Muscle of arm (tissue), 1 donor: ENCODE measurements at regions not wholly inside any gene's neighbourhood (a gene's known extent, or its start where the extent isn't known, plus 50 kb on each side); places are given as distances from the start of the nearest gene placed in this dataset.
"Not testable (repeated sequence)": the region's sequence is repeated elsewhere in the genome, so short reads cannot be mapped to it uniquely, and the experiment has no call there.

ENCODE experiments used
- DNase-seq: peaks from one replicate; pipeline ENCODE4 v3.0.0-alpha.2; 2013

DNA sequence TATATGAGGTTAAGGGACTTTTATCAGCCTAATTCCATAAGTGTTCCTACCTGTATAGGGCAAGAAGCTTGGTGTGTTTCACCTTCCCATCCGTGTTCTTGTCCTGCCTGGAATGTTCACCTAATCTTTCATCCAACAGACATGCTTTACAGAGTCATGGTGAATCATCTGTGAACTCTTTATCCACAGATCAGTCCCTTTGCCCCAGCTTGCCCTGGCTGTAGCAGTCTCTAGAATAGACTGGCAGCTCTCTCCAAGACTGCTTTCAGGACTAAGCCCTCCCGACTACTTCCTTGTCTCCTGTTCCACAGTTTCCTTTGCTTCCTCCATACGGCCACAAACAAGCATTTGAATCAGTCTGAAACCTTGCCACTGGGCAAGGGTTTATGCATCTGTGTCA lies 177.9 kb upstream of the IL15 start:
- DNase-seq, result no peak

DNA sequence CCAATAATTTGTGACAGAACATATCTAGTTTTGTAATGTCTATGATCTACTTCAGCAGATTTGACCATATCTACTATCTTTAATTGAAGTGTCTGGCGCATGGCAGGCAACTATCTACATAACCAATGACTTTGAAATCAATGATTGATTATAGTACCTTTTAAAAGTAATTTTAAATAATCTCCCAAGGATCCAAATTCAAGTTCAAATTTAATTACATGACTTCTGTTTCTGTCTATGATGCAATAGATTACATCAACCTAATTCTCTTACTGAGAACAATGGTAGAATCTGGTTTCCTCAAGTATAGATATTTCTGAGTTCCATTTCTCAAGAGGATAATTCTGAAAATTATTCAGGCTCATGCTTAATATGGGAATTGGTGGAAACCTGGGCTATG lies 177.4 kb upstream of the IL15 start:
- no peak for DNase-seq

DNA sequence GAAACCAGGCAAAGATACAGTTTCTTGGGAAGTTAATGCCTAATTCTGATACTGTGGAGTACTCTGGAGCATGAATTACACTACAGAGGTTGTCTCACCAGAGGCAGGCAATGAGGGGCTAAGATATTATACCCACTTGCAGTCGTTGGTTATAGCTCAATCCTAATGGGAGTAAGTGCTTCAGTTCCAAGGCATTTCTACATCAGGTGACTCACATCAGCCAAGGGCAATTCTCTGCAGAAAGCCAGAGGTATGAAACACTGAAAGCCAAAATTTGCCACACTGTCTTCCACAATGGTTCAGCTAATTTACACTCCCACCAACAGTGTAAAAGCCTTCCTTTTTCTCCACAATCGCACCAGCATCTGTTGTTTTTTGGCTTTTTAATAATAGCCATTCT lies 174.0 kb upstream of the IL15 start:
- no peak for DNase-seq

DNA sequence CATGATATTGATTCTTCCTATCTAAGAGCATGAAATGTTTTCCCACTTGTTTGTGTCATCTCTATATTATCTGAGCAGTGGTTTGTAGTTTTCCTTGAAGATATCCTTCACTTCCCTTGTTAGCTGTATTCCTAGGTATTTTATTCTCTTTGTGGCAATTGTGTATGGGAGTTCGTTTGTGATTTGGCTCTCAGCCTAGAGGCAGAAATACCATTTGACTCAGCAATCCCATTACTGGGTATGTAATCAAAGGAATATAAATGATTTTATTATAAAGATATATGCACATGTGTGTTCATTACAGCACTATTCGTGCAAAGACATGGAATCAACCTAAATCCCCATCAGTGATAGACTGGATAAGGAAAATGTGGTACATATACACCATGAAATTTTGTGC lies 172.7 kb upstream of the IL15 start:
- no peak for DNase-seq

DNA sequence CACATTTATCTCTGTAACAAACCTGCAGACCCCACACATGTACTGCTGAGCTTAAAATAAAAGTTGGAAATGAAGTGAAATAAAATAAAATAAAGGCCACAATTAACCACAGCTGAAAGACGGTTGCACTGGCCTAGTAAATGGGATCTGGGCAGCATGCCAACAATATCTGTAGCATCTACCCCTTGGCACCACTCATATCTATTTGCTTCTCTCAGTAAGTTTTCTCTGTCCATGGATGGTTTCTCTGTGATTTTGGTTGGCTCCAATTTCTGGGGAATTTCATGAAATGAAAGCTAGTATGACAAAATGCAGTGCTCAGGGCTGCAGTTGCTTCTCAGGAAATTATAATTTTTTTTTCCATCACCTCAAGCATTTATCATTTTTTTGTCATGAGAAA lies 172.0 kb upstream of the IL15 start:
- DNase-seq, result no peak

DNA sequence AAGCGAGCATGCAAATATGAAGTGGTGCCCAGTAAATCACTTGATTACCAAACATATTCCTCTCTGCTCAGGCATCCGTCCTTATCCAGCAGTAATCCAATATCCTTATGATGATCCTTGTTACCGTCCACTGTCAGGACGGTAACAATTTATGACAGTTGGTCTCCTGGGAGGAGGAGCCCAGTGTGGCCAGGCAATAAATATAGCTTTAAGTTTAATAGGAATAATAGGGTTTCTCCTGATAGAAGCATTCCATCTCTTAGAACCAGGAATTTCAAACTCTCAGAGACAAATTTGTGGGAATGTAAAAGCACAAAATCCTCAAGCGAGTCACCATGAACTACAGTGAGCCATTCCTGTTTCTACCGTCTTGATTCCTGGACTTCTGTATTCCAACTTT lies 171.2 kb upstream of the IL15 start:
- DNase-seq, result no peak

DNA sequence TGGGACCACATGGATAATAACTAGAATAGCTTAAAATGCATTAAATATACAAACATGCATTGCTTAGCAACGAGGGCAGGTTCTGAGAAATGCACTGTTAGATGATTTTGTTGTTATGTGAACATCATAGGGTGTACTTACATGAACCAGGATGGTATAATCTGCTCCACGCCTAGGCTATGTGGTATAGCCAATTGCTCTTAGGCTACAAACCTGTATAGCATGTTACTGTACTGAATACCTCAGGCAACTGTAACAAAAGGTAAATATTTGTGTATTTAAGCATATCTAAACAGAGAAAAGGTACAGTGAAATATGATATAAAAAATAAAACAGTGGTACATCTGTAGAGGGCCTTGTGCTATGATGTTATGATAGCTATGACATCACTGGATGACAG lies 169.2 kb upstream of the IL15 start:
- DNase-seq, result no peak

DNA sequence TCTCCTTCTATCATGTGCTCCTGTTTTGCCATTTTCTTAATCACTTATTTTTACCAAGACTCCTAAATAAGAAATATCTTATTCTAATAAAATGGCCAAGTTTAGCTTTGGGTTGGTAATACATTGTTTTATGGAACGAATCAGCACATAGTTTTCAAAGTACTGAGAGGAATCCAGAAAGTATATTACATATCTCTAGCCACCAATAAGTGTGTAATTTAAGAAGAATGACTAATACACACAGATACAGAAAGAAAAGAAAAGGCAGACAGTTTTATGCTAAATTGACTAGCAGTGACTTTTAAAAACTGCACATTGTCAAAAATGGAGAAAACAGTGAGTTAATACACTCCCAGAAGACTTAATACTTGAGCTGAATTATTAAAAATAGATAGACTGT lies 167.0 kb upstream of the IL15 start:
- DNase-seq, result no peak

DNA sequence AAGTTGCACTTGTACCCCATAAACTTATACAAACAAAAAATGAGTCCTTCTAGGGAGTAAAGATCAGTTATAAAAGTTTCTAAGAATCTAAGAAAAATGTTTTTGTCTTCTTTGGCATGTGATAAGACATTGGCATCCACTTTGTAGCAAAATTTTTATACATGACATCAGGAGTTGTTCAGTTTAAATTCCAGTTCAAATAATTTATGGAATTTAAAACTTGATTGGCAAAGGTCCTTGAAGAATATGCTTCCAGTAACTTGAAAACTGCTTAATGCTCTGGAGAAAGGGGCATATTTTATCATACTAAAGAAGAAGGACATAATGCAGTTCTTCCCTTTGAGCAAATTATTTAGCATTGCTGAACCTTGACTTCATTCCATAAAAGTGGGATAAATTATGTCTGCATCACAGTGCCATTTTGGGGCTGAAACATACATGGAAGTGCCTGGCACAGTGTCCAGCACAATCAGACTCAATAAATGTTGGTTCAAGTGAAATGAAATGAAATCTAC lies 163.3 kb upstream of the IL15 start:
- no peak for DNase-seq

DNA sequence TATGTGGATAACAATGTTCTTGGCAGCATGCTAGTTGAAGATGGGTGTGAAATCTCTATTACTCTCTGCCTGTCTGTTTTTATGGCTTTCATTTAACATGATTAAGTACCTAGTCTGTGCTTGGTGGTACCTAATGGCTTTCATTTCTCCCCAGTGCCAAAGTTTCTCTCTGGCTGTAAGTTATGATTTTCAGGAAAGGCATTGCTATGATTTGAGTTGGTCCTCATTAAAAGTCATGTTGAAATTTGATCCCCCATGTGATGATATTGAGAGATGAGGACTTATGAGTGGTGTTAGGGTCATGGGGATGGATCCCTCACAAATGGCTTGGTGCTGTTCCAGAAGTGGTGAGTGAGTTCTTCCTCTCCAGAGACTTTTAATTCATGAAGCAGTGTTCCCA lies 162.4 kb upstream of the IL15 start:
- DNase-seq, result no peak

DNA sequence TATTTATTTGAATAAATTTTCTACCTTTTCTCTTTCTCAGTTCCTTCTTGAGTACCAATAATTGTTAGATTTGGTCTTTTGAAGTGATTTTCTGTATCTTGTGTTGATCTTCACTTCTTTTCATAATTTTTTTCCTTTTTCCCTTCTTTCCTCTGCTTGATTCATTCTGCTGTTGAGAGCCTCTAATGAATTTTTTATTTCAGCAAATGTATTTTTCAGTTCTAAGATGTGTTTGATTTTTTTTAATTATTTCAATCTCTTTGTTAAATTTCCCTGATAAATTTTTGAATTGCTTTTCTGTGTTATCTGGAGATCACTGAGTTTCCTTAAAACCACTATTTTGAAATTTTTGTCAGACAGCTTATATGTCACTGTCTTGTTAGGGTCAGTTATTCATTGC lies 155.4 kb upstream of the IL15 start:
- DNase-seq, result no peak

DNA sequence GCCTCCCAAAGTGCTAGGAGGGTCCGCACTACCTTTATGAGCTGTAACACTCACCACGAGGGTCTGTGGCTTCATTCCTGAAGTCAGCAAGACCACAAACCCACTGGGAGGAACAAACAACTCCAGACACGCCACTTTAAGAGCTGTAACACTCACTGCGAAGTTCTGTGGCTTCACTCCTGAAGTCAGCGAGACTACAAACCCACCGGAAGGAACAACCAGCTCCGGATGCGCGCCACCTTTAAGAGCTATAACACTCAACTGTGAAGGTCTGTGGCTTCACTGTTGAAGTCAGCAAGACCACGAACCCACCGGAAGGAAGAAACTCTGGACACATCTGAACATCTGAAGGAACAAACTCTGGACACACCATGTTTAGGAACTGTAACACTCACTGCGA lies 152.1 kb upstream of the IL15 start:
- not testable (repeated sequence) for DNase-seq

DNA sequence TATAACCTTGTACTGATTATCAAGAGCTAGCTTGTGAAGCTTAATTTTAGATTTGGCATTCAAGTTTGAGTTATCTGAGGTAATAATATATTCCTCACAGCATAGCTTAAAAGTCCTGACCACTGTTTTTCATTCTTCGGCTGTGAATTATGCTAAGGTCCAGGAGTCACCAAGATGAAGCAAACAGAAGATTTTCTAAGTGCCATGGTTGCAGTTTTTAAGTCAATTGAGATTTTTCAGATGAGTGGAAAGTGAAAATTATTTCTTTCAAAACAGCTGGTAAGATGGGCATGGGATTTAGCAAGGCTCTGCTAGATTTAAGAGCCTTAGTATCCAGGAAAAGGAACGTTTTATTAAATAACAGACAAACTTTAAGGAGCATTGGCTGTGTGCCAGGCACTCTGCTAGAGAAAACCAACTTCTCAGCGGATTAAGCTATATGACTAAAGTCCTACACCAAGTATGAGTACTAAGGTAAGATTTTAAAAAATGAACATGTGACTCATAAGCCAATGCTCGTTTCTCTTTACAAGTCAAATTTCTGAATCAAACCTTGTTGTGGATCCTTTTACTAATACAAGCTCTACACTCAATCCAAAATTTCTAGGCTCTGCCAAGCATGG lies 149.9 kb upstream of the IL15 start:
- DNase-seq, result no peak

DNA sequence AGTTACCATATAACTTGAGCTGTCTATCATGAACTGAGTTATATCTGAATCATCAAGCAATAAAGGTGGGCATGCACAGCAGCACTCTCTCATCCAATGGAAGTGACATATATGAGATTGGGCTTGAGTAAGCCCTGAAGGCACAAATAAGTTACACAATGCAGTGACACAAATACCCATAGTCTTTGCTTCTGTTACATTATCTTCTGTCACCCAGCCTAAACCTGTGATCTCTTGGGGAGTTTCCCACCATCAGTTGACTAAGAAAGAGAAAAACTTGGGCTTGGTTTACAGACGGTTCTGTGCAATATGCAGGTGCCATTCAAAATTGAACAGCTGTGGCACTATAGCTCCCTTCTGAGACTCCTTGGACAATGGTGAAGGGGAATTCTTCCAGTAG lies 138.8 kb upstream of the IL15 start:
- no peak for DNase-seq

DNA sequence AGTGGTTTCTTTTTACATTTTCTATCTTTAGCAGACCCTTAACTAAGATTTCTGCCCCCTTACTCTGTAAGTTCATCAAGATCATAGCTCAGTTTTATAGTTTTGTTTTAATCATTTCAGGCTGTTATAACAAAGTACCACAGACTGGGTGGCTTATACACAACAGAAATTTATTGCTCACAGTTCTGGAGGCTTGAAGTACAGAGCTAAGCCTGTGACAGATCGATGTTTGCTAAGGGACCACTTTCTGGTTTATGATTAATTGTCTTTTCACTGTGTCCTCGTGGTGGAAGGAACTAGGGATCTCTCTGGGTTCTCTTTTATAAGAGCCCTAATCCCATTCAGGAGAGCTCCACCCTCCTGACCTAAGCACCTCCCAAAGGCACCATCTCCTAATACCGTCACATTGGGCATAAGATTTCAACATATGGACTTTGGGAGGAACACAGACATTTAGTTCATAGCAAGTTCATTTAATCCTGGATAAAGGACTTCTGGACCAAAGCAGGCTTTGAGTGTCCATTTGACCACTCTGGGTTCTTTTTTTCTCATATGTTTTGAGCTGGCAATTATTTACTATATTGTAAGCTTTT lies 137.0 kb upstream of the IL15 start:
- no peak for DNase-seq

DNA sequence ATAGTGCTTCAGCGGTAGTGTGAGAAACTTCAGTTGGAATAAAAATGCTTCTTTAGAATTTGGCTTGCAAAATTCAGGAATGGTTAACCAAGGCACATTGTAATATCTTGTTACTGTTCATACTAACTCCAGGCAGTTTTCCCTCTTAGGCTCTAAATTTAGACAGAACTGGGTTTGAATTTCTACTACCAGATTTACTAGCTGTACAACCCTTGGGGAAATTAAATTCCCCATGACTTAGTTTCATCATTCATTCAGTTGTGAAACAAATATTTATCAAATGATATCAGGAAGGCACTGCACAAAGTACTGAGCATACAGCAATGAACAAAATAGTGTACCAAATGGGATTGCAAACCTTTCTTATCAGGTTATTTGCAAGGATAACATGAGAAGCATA lies 135.0 kb upstream of the IL15 start:
- no peak for DNase-seq

DNA sequence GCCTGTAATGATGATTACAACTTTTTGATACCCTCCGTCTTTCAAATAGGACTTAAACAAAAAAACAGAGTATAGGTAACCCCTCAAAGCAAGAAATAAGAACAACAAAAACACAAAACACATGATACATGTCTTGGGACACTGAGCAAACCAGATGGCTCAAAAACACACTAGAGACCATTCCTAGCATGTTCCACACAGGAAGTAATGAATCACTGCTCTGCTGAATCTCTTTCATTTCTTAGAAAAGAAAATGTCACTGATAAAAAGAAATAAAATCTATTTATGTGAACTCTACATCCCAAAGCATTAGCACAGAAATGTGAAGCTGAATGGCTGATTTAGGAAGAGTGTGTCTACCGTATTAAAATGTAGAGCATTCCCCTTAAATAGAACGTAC lies 134.5 kb upstream of the IL15 start:
- DNase-seq, result peak; percentile 6

DNA sequence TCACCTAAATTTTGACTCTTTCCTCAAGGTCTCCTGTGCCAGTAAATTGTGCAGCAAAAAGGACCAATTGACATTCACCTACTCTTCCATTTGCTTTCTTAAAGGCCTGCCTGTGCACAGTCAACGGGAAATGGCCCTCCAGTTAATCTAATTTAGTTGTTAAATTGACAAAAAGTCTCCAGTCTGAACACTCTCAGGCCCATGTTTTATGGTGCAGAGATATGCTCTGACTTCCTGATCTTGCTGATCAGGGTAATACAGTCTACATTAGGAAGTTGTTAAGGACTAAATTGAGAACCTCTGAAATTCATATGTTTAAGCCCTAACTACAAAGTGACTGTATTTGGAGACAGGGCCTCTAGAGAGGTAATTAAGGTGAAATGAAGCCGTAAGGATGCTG lies 133.6 kb upstream of the IL15 start:
- DNase-seq, result no peak

DNA sequence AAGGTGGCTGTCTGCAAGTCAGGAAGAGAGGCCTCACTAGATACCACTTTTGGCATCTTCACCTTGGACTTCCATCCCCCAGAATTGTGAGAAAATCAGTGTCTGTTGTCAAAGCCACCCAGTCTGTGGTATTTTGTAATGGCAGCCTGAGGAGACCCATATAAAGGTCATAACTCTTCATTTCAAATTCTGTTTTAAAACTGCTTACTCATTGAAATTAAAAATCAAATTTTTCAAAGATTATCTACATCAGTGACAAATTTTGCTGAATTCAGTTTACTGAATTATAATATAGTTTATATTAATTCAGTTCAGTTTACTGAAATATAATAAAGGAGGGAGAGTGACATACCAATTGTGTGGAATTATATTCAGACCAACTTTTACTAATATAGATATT lies 133.1 kb upstream of the IL15 start:
- no peak for DNase-seq

DNA sequence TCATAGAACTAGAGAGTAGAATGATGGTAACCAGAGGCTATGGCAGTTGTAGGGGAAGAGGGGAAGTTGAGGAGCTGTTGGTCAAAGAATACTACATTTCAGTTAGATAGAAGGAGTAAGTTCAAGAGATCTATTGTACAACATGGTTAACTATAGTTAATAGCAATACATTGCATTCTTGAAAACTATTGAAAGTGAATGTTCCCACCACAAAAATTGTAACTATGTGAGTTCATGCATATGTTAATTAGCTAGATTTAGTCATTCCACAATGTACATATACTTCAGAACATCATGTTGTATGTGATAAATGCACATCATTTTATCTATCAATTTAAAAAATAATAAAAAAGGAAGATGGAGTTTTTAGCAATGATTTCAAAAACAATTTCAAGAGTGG lies 125.3 kb upstream of the IL15 start:
- no peak for DNase-seq

DNA sequence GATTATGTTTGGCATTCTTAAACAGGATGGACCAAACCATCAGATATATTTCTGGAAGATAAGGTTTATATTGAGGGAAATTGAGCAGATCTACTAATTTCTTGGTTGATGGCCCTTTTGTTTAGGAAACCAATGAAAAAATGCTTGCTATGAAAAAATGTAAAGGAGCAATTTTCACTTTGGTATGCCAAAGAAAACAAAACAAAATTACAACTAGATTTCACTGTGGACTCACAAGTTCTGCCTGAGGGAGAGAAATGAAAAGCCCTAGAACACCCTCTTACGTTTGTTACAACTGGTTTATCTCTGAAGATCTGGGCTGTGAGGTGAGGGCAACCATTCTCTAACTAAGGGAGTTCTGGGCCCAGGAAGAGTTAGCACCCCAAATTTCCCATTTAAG lies 122.5 kb upstream of the IL15 start:
- no peak for DNase-seq

DNA sequence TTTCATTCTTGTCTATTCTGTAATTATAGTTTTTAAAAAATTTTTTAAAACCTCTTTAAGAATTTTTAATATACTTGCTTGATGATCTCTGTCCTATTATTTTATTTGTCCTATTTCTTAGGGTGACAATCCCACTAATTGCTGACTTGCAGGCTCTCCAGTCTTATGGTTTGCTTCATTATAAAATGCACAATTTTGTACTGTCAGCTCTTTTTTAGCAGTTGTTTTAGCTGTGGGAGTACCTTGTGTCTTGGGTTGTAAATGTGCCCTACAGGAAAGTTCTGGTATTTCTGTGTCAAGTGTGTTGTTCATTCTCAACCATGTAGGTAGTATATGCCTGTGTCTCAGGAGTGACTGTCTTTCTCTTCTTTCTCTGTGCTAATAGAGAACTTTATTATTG lies 118.2 kb upstream of the IL15 start:
- DNase-seq, result no peak

DNA sequence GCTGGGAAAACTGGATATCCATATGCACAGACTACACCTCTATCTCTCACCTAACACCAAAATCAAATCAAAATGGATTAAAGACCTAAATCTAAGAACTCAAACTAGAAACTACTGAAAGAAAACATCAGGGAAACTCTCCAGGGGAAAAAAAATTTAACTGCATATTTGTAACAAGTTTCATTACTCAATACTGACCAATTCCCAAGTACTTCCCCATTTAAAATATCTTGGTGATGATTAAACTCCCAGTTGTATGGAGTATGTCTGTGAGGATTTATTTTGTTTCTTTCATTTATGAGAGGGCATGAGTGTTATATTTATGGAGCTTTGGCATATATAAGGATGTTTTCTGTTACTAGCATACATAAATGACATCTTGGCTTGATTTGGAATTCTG lies 112.3 kb upstream of the IL15 start:
- no peak for DNase-seq

DNA sequence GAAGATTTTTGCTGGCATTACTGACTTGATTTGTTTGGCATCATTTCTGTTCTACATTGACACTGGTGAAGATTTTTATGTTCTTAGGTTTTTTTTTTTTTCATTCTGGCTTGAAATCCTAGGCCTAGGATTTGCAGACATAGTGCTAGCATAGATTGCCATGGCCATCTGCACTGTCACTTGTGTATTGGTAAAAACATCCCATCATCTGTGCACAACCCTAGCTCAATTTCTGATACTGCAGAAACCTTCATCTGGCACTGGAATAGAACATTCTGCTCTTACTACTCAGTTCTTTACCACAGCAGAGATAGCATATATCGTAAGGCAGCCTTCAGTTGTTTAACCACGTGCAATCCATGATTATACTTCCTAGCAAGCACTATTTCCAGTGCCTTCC lies 111.5 kb upstream of the IL15 start:
- DNase-seq, result no peak
